ENCODE measurements at regions not wholly inside any gene's neighbourhood (a gene's known extent, or its start where the extent isn't known, plus 50 kb on each side); places are given as distances from the start of the nearest gene placed in this dataset.

DNA sequence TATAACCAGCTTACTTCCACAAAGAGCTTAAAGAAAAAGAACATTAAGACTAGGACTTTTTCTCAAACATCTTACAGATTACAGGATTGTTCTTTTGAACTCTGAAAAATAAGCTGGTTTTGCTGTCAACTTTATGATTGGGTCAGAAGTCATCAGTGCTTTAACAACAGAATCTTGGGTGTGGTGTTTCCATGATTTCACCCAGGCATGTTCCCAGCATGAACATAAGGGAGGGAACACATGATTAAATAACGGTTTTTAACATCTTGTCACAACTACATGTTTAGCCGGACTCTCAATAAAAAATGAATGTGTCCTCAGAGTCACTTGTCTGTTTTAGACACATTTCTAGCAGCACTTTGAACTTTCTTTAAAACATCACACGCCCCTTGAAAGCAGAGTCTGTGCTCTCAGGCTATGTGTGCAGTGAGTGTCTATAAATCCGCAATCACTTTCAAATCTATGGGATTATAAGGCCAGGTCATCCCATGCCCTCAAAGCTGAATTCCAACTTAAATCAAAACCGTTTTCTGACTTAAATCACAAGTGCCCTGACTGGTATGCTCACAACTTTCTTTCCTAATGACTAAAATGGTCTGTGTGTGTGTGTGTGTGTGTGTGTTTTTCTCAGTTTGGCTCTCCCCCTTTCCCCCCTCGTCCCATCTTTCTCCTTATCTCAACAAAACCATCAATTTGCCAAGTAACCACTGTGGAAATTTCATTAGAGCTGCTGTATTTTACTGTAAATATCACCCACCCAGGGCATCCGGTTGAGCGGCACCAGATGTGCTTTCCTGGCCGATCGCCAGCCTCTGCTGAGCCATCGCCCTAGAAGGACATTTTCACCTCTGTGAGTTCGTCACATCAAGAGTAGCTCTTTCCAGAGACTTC lies 216.8 kb upstream of the DTNBP1 start:
- DNase-seq = peak; percentile 80 to 82
- WGBS, 2 donors = 36 to 37% methylated on average over 12 of the region's 12 CpGs

DNA sequence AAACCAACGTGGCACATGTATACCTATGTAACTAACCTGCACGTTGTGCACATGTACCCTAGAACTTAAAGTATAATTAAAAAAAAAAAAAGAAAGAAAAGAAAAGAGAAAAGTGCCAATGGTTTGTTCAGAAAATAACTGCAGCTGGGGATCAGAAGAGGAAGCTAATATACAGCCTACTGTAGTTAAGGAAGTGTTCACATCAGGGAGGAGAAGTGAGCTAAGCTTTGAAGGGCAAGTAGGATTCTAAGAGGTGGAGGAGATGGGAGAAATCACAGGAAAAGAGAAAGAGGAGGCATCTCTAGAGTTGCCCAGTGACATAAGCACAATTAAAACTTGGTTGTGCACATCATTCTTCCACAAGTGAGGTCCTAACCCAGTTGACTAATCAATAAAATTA lies 214.4 kb upstream of the DTNBP1 start:
- H3K4me3 ChIP-seq (ENCODE audit: low read length in 2 of 2) = no peak overlapping the region
- 86 to 90% methylated on average over 2 of the region's 2 CpGs for WGBS, 2 donors
- H3K27me3 ChIP-seq (ENCODE audit: control insufficient read depth in 1 of 2, insufficient read depth in 2 of 2, low read length in 1 of 2) = no peaks in the 10 kb centered on the region
- no peak overlapping the region for H3K27ac ChIP-seq (ENCODE audit: low read depth in 1 of 2, low read length in 2 of 2)
- intact Hi-C loops (cut with DNase I) = no loop called here
- H3K4me1 ChIP-seq (ENCODE audit: control insufficient read depth in 1 of 2, insufficient read depth in 2 of 2, low read length in 2 of 2) = no peaks in the 10 kb centered on the region
- no peaks in the 10 kb centered on the region for H3K9me3 ChIP-seq (ENCODE audit: control insufficient read depth, low read length)
- ATAC-seq (ENCODE audit: low FRiP score) (no peak), DNase-seq (no peak)
- no peaks in the 10 kb centered on the region for H3K36me3 ChIP-seq (ENCODE audit: control insufficient read depth in 1 of 2, insufficient read depth in 2 of 2, low read length in 1 of 2)

More for the DNA sequence above, 216.8 kb upstream of the DTNBP1 start:
- Histone ChIP-seq H3K36me3 (ENCODE audit: control insufficient read depth in 1 of 2, insufficient read depth in 2 of 2, low read length in 1 of 2) (no peaks in the 10 kb centered on the region), H3K27me3 (ENCODE audit: control insufficient read depth in 1 of 2, insufficient read depth in 2 of 2, low read length in 1 of 2) (no peaks in the 10 kb centered on the region), H3K4me3 (ENCODE audit: low read length in 2 of 2) (no peak overlapping the region), H3K9me3 (ENCODE audit: control insufficient read depth, low read length) (no peaks in the 10 kb centered on the region), H3K27ac (ENCODE audit: low read depth in 1 of 2, low read length in 2 of 2) (no peak overlapping the region), H3K4me1 (ENCODE audit: control insufficient read depth in 1 of 2, insufficient read depth in 2 of 2, low read length in 2 of 2) (no peaks in the 10 kb centered on the region)
- intact Hi-C loops (cut with DNase I) = no loop called here
- no peak for ATAC-seq (ENCODE audit: low FRiP score)

DNA sequence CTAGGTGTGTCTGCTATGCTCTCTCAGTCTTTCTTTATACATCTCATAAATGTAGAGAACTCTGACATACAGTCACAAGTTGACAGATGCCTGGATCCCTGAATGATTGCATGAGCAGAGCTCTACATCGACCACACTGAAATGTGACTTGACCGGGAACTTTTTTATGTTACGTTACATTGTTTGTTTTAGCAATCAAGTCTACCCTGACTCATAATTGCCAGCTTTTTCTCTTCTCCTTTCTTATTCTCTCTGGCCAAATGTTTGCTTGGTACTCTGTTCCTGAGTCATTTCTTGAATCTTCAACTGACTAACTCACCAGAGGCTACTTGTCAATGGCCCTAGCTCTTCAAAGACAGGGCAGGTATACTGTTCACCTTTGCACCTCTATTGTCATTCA lies 213.6 kb upstream of the DTNBP1 start:
- Histone ChIP-seq H3K4me1 (ENCODE audit: control insufficient read depth in 1 of 2, insufficient read depth in 2 of 2, low read length in 2 of 2) (no peaks in the 10 kb centered on the region), H3K9me3 (ENCODE audit: control insufficient read depth, low read length) (no peaks in the 10 kb centered on the region), H3K4me3 (ENCODE audit: low read length in 2 of 2) (no peak overlapping the region), H3K36me3 (ENCODE audit: control insufficient read depth in 1 of 2, insufficient read depth in 2 of 2, low read length in 1 of 2) (no peaks in the 10 kb centered on the region), H3K27me3 (ENCODE audit: control insufficient read depth in 1 of 2, insufficient read depth in 2 of 2, low read length in 1 of 2) (no peaks in the 10 kb centered on the region), H3K27ac (ENCODE audit: low read depth in 1 of 2, low read length in 2 of 2) (no peak overlapping the region)
- intact Hi-C loops (cut with DNase I) = no loop called here
- DNase-seq = no peak
- 31 to 33% methylated on average over 3 of the region's 3 CpGs for WGBS, 2 donors
- ATAC-seq (ENCODE audit: low FRiP score) = no peak

GRCh38 chr6:15875797-15876196 lies 213.0 kb upstream of the DTNBP1 start:
- Histone ChIP-seq H3K27ac (ENCODE audit: low read depth in 1 of 2, low read length in 2 of 2) (no peak overlapping the region), H3K4me3 (ENCODE audit: low read length in 2 of 2) (no peak overlapping the region), H3K36me3 (ENCODE audit: control insufficient read depth in 1 of 2, insufficient read depth in 2 of 2, low read length in 1 of 2) (no peaks in the 10 kb centered on the region), H3K9me3 (ENCODE audit: control insufficient read depth, low read length) (no peaks in the 10 kb centered on the region), H3K4me1 (ENCODE audit: control insufficient read depth in 1 of 2, insufficient read depth in 2 of 2, low read length in 2 of 2) (no peaks in the 10 kb centered on the region), H3K27me3 (ENCODE audit: control insufficient read depth in 1 of 2, insufficient read depth in 2 of 2, low read length in 1 of 2) (no peaks in the 10 kb centered on the region)
- DNase-seq (no peak), ATAC-seq (ENCODE audit: low FRiP score) (no peak)
- intact Hi-C loops (cut with DNase I) = no loop called here
- 90 to 94% methylated on average over 1 of the region's 1 CpG for WGBS, 2 donors

DNA sequence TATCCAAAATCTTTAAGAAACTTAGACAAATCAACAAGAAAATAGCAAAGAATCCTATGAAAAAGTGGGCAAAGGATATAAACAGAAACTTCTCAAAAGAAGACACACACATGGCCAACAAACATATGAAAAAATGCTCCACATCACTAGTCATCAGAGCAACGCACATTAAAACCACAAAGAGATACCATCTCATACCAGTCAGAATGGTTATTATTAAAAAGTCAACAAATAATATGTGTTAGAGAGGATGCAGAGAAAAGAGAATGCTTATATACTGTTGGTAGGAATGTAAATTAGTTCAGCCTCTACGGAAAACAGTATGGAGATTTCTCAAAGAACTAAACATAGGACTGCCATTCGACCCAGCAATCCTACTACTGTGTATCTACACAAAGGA lies 212.0 kb upstream of the DTNBP1 start:
- ATAC-seq (ENCODE audit: low FRiP score) (no peak), DNase-seq (no peak)
- H3K36me3 ChIP-seq (ENCODE audit: control insufficient read depth in 1 of 2, insufficient read depth in 2 of 2, low read length in 1 of 2) = no peaks in the 10 kb centered on the region
- H3K4me1 ChIP-seq (ENCODE audit: control insufficient read depth in 1 of 2, insufficient read depth in 2 of 2, low read length in 2 of 2) = no peaks in the 10 kb centered on the region
- WGBS, 2 donors = 90 to 91% methylated on average over 3 of the region's 3 CpGs
- no peaks in the 10 kb centered on the region for H3K9me3 ChIP-seq (ENCODE audit: control insufficient read depth, low read length)
- H3K27ac ChIP-seq (ENCODE audit: low read depth in 1 of 2, low read length in 2 of 2) = no peak overlapping the region
- intact Hi-C loops (cut with DNase I) = no loop called here
- no peaks in the 10 kb centered on the region for H3K27me3 ChIP-seq (ENCODE audit: control insufficient read depth in 1 of 2, insufficient read depth in 2 of 2, low read length in 1 of 2)
- H3K4me3 ChIP-seq (ENCODE audit: low read length in 2 of 2) = no peak overlapping the region

DNA sequence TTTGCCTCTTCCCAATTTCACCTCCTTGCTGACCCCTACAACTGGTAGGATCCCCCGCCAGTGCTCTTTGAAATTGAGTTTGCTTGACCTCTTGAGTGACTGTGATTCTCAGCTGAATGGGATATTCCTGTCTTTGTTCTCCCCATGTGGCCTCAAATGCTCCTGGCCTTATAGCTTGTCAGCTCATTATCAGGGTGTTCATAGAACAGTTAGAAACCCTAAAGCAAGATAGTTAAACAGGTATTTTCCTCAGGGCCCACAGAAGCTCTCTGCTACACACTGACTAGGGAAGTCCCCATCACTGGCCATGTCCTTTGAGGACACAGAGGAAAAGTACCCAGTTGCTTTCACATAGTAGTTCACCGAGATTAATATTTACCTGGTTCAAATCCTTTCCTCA lies 211.5 kb upstream of the DTNBP1 start:
- Histone ChIP-seq H3K4me3 (ENCODE audit: low read length in 2 of 2) (no peak overlapping the region), H3K27me3 (ENCODE audit: control insufficient read depth in 1 of 2, insufficient read depth in 2 of 2, low read length in 1 of 2) (no peaks in the 10 kb centered on the region), H3K4me1 (ENCODE audit: control insufficient read depth in 1 of 2, insufficient read depth in 2 of 2, low read length in 2 of 2) (no peaks in the 10 kb centered on the region), H3K27ac (ENCODE audit: low read depth in 1 of 2, low read length in 2 of 2) (no peak overlapping the region), H3K9me3 (ENCODE audit: control insufficient read depth, low read length) (no peaks in the 10 kb centered on the region), H3K36me3 (ENCODE audit: control insufficient read depth in 1 of 2, insufficient read depth in 2 of 2, low read length in 1 of 2) (no peaks in the 10 kb centered on the region)
- 89 to 90% methylated on average over 2 of the region's 2 CpGs for WGBS, 2 donors
- DNase-seq (no peak), ATAC-seq (ENCODE audit: low FRiP score) (no peak)
- intact Hi-C loops (cut with DNase I) = no loop called here

- 83 to 86% methylated on average over 11 of the region's 11 CpGs for WGBS, 2 donors
- Histone ChIP-seq H3K36me3 (ENCODE audit: control insufficient read depth in 1 of 2, insufficient read depth in 2 of 2, low read length in 1 of 2) (no peaks in the 10 kb centered on the region), H3K9me3 (ENCODE audit: control insufficient read depth, low read length) (no peaks in the 10 kb centered on the region), H3K4me3 (ENCODE audit: low read length in 2 of 2) (no peak overlapping the region), H3K27me3 (ENCODE audit: control insufficient read depth in 1 of 2, insufficient read depth in 2 of 2, low read length in 1 of 2) (no peaks in the 10 kb centered on the region), H3K4me1 (ENCODE audit: control insufficient read depth in 1 of 2, insufficient read depth in 2 of 2, low read length in 2 of 2) (no peaks in the 10 kb centered on the region), H3K27ac (ENCODE audit: low read depth in 1 of 2, low read length in 2 of 2) (no peak overlapping the region)
- intact Hi-C loops (cut with DNase I) = no loop called here
- DNase-seq (no peak), ATAC-seq (ENCODE audit: low FRiP score) (no peak)
These were observed 209.6 kb upstream of the DTNBP1 start for GRCh38 chr6:15872241-15873103.

GRCh38 chr6:15871276-15871675 lies 208.4 kb upstream of the DTNBP1 start:
- no peaks in the 10 kb centered on the region for H3K4me1 ChIP-seq (ENCODE audit: control insufficient read depth in 1 of 2, insufficient read depth in 2 of 2, low read length in 2 of 2)
- no peak for ATAC-seq (ENCODE audit: low FRiP score)
- H3K9me3 ChIP-seq (ENCODE audit: control insufficient read depth, low read length) = no peaks in the 10 kb centered on the region
- H3K36me3 ChIP-seq (ENCODE audit: control insufficient read depth in 1 of 2, insufficient read depth in 2 of 2, low read length in 1 of 2) = no peaks in the 10 kb centered on the region
- DNase-seq = no peak
- H3K27ac ChIP-seq (ENCODE audit: low read depth in 1 of 2, low read length in 2 of 2) = no peak overlapping the region
- 84 to 88% methylated on average over 6 of the region's 6 CpGs for WGBS, 2 donors
- no peak overlapping the region for H3K4me3 ChIP-seq (ENCODE audit: low read length in 2 of 2)
- H3K27me3 ChIP-seq (ENCODE audit: control insufficient read depth in 1 of 2, insufficient read depth in 2 of 2, low read length in 1 of 2) = no peaks in the 10 kb centered on the region
- intact Hi-C loops (cut with DNase I) = no loop called here
